Liver (tissue), 3 donors: ENCODE measurements at regions not wholly inside any gene's neighbourhood (a gene's known extent, or its start where the extent isn't known, plus 50 kb on each side); places are given as distances from the start of the nearest gene placed in this dataset.

Experiments
- GABPA ChIP-seq, 2 donors: IDR thresholded peaks in 1 of 2; conservative IDR thresholded peaks in 1 of 2; 2 replicates each; pipeline ENCODE4 v1.6.1; 2016; ENCODE audit warnings: antibody characterized with exemption in 2 of 2, mild to moderate bottlenecking in 1 of 2, moderate library complexity in 1 of 2
- HNF4G ChIP-seq: IDR thresholded peaks from 2 replicates; pipeline ENCODE4 v1.6.1; 2016; ENCODE audit warnings: antibody characterized with exemption
- JUND ChIP-seq, 2 donors: IDR thresholded peaks; 2 replicates each; pipeline ENCODE4 v1.6.1; 2016; ENCODE audit warnings: antibody characterized with exemption in 2 of 2
- RAD21 ChIP-seq, 2 donors: IDR thresholded peaks; 2 replicates each; pipeline ENCODE4 v1.6.1; 2016; ENCODE audit warnings: antibody characterized with exemption in 2 of 2, mild to moderate bottlenecking in 2 of 2
- RXRA ChIP-seq, 2 donors: IDR thresholded peaks; 2 replicates each; pipeline ENCODE4 v1.6.1; 2017 to 2018; ENCODE audit warnings: antibody characterized with exemption in 2 of 2, mild to moderate bottlenecking in 1 of 2
- SP1 ChIP-seq: IDR thresholded peaks from 2 replicates; pipeline ENCODE4 v1.6.1; 2018; ENCODE audit warnings: antibody characterized with exemption, mild to moderate bottlenecking
- YY1 ChIP-seq: IDR thresholded peaks from 2 replicates; pipeline ENCODE4 v1.6.1; 2016; ENCODE audit warnings: antibody characterized with exemption, mild to moderate bottlenecking
- TF ChIP-seq, protein P1 (sequence below): fragments of 150-350 bp; IDR thresholded peaks from 2 replicates; pipeline ENCODE4 v1.5.1; 2017; ENCODE audit warnings: improper control_type of control experiment, low read depth, low read length; ENCODE audit not compliant: missing input control
- TF ChIP-seq, protein P2 (sequence below): IDR thresholded peaks from 2 replicates; pipeline ENCODE4 v1.6.1; 2016; ENCODE audit warnings: antibody characterized with exemption
- TF ChIP-seq, protein P3 (sequence below): IDR thresholded peaks from 2 replicates; pipeline ENCODE4 v1.6.1; 2016; ENCODE audit warnings: antibody characterized with exemption
- TF ChIP-seq, protein P4 (sequence below): IDR thresholded peaks from 2 replicates; pipeline ENCODE4 v1.6.1; 2016; ENCODE audit warnings: antibody characterized with exemption, mild to moderate bottlenecking
- TF ChIP-seq, protein P5 (sequence below): IDR thresholded peaks from 2 replicates; pipeline ENCODE4 v1.6.1; 2016; ENCODE audit warnings: antibody characterized with exemption
- donor health status: healthy.
- donor health status: healthy.

DNA sequence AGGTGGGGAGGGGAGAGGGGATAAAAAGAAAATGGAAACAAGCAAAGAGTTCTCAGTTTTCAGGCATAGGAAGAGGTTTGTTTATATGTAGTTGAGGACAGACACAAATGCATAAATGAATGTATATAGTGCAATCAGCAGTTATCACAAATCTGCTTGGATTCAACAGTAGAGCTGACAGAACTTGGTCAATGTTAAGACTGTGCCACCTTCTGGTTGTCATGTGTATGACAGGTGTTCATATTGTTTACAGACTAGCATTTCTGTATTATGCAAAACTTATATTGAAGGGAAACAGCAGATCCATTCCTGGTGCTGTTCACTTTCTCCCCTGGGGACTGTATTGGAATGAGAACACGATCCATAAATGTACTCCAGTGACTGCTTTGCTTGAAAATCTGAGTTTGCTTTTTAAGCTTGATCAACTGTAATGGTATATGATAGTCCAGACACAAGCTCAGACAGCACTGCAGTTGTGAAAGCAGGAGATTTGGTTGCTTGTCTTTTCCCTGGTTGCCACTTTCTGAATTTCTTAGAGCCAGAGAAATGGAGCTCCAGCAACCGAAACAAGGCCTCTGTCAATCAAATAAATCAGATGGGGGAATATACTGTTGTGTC lies 319.5 kb upstream of the OBI1 start:
- TF ChIP-seq, protein P1, sequence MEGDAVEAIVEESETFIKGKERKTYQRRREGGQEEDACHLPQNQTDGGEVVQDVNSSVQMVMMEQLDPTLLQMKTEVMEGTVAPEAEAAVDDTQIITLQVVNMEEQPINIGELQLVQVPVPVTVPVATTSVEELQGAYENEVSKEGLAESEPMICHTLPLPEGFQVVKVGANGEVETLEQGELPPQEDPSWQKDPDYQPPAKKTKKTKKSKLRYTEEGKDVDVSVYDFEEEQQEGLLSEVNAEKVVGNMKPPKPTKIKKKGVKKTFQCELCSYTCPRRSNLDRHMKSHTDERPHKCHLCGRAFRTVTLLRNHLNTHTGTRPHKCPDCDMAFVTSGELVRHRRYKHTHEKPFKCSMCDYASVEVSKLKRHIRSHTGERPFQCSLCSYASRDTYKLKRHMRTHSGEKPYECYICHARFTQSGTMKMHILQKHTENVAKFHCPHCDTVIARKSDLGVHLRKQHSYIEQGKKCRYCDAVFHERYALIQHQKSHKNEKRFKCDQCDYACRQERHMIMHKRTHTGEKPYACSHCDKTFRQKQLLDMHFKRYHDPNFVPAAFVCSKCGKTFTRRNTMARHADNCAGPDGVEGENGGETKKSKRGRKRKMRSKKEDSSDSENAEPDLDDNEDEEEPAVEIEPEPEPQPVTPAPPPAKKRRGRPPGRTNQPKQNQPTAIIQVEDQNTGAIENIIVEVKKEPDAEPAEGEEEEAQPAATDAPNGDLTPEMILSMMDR, result peak; percentile 80
- TF ChIP-seq SP1, result no peak
- TF ChIP-seq, protein P2, sequence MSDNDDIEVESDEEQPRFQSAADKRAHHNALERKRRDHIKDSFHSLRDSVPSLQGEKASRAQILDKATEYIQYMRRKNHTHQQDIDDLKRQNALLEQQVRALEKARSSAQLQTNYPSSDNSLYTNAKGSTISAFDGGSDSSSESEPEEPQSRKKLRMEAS, result no peak
- TF ChIP-seq, protein P3, sequence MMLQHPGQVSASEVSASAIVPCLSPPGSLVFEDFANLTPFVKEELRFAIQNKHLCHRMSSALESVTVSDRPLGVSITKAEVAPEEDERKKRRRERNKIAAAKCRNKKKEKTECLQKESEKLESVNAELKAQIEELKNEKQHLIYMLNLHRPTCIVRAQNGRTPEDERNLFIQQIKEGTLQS, result no peak
- TF ChIP-seq GABPA (IDR thresholded peaks at IDR 0.05 in 1 of 2, conservative IDR thresholded peaks at IDR 0.05 in 1 of 2), result no peak
- TF ChIP-seq JUND (IDR thresholded peaks at IDR 0.05), result no peak
- TF ChIP-seq, protein P4, sequence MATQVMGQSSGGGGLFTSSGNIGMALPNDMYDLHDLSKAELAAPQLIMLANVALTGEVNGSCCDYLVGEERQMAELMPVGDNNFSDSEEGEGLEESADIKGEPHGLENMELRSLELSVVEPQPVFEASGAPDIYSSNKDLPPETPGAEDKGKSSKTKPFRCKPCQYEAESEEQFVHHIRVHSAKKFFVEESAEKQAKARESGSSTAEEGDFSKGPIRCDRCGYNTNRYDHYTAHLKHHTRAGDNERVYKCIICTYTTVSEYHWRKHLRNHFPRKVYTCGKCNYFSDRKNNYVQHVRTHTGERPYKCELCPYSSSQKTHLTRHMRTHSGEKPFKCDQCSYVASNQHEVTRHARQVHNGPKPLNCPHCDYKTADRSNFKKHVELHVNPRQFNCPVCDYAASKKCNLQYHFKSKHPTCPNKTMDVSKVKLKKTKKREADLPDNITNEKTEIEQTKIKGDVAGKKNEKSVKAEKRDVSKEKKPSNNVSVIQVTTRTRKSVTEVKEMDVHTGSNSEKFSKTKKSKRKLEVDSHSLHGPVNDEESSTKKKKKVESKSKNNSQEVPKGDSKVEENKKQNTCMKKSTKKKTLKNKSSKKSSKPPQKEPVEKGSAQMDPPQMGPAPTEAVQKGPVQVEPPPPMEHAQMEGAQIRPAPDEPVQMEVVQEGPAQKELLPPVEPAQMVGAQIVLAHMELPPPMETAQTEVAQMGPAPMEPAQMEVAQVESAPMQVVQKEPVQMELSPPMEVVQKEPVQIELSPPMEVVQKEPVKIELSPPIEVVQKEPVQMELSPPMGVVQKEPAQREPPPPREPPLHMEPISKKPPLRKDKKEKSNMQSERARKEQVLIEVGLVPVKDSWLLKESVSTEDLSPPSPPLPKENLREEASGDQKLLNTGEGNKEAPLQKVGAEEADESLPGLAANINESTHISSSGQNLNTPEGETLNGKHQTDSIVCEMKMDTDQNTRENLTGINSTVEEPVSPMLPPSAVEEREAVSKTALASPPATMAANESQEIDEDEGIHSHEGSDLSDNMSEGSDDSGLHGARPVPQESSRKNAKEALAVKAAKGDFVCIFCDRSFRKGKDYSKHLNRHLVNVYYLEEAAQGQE, result no peak
- no peak for TF ChIP-seq YY1
- peak; percentile 94 to 98 for TF ChIP-seq RAD21 (IDR thresholded peaks at IDR 0.05)
- no peak for TF ChIP-seq HNF4G
- no peak for TF ChIP-seq RXRA (IDR thresholded peaks at IDR 0.05)
- TF ChIP-seq, protein P5, sequence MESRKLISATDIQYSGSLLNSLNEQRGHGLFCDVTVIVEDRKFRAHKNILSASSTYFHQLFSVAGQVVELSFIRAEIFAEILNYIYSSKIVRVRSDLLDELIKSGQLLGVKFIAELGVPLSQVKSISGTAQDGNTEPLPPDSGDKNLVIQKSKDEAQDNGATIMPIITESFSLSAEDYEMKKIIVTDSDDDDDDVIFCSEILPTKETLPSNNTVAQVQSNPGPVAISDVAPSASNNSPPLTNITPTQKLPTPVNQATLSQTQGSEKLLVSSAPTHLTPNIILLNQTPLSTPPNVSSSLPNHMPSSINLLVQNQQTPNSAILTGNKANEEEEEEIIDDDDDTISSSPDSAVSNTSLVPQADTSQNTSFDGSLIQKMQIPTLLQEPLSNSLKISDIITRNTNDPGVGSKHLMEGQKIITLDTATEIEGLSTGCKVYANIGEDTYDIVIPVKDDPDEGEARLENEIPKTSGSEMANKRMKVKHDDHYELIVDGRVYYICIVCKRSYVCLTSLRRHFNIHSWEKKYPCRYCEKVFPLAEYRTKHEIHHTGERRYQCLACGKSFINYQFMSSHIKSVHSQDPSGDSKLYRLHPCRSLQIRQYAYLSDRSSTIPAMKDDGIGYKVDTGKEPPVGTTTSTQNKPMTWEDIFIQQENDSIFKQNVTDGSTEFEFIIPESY, result no peak
